HS-5 (cell line): ENCODE measurements at regions not wholly inside any gene's neighbourhood (a gene's known extent, or its start where the extent isn't known, plus 50 kb on each side); places are given as distances from the start of the nearest gene placed in this dataset.
"Not testable (repeated sequence)": the region's sequence is repeated elsewhere in the genome, so short reads cannot be mapped to it uniquely, and the experiment has no call there.

Source experiments
- DNase-seq: peaks from one replicate; pipeline ENCODE4 v3.0.0-alpha.2; 2012; ENCODE audit warnings: low read depth

- no peak for DNase-seq
Measured at GRCh38 chr14:86790408-86791364, 1202.3 kb downstream of the GALC start.

- no peak for DNase-seq
Measured at GRCh38 chr14:86788224-86788623, 1204.8 kb downstream of the GALC start.

GRCh38 chr14:86787717-86788116 is 1205.3 kb downstream of the GALC start:
- no peak for DNase-seq

GRCh38 chr14:86782092-86782580 is 1210.8 kb downstream of the GALC start:
- no peak for DNase-seq

DNA sequence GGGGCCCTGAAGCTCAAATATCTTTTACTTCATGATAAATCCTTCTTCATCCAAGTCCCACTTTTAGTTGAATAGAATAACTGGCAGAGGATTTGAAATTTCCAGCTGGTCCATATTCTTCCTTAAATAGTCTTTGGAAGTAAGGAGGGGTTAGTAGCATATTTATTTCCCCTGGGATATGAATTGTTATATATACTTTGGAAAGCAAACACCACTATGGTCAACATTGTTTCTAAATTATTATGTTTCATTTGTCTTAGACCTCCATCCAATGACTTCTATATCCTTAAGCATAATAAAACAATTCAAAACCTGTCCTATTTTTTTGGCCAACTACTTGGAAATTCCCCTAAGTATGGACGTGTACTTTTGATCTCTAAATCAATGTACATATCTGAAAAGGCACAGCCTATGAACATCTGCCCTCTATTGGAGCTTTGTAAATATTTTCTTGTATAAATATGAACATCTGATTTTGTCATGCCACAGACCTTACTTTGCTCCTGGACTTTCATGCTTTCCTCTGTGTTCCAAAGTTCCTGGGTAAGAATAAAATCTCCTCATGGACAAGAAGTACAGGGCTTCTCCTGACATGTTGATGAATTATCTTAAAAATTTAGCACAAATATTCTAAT is 1212.0 kb downstream of the GALC start:
- DNase-seq = no peak

DNA sequence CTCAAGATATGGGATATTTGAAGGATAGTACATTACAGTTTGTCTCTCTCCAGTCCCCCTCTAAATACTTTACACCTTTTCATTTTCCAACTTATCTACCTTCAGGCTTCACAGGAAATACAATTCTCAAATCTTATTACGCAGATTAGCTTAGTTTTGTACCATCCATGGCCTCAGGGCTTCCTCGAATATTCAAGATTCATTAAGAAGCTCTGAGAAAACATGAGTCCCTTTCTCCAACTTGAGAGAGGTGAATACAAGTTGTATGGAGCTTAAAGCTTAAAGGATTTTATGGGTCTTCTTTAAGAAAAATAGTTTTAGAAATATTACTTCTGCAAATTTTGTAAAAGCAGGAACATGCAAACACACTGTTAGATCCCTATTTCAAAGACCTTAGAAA is 1212.5 kb downstream of the GALC start:
- no peak for DNase-seq

- DNase-seq = no peak
Measured at GRCh38 chr14:86779416-86779815, 1213.6 kb downstream of the GALC start.

DNA sequence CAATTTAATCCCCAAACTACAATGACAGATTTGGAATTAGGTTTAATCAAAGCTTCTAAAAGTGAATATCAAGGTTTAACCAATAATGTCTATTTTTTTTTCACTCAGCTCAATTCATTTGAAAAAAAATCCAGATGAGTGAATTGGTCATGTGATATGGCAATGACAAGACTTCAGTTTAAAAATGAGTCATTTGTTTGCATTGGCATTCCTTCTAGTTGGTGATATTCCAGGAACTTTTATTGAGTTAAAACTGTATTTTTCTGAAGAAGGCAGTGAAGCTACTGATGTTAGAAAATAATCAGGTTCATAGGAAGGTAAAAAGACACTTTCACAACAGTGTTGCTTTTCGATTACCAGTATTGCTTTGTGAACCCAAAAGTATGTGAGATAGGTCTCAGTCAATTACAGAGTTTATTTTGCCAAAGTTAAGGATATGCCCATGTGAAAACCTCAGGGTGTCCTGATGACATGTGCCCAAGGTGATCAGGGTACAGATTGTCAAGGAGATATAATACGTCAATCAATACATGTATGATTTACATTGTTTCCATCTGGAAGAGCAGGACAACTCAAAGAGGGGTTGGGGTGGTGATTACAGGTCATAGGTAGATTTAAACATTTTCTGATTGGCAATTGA is 1214.9 kb downstream of the GALC start:
- DNase-seq = no peak

DNA sequence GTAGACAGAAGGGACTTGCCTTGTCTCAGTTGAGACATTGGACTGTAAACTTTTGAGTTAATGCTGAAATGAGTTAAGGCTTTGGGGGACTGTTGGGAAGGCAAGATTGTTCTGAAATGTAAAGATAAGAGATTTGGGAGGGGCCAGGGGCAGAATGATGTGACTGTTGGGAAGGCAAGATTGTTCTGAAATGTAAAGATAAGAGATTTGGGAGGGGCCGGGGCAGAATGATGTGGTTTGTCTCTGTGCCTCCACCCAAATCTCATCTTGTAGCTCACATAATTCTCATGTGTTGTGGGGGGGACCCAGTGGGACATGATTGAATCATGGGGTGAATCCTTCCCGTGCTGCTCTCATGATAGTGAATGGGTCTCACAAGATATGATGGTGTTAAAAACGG is 1217.1 kb downstream of the GALC start:
- DNase-seq = not testable (repeated sequence)

- DNase-seq = no peak
Measured at GRCh38 chr14:86774916-86775315, 1218.1 kb downstream of the GALC start.

- no peak for DNase-seq
Measured at GRCh38 chr14:86772075-86772474, 1220.9 kb downstream of the GALC start.

GRCh38 chr14:86770186-86770585 is 1222.8 kb downstream of the GALC start:
- DNase-seq = no peak

DNA sequence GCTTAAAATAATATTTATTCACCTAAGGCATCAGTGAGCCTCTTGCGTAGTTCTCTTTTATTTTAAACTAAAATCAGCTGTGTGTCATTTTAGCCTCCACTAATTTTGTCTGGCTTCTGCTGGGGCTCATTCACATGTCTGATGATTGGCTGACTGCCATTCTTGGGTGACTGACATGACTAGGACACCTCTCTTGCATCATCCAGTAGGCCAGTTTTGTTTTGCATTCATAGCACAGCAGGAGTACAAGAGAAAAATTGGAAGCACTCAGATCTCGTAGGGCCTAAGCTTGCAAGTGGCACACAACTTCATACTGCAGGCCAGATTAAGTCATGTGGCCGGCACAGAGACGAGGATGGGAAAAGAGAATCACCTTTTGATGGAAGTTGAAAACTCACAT is 1226.5 kb downstream of the GALC start:
- DNase-seq = no peak

DNA sequence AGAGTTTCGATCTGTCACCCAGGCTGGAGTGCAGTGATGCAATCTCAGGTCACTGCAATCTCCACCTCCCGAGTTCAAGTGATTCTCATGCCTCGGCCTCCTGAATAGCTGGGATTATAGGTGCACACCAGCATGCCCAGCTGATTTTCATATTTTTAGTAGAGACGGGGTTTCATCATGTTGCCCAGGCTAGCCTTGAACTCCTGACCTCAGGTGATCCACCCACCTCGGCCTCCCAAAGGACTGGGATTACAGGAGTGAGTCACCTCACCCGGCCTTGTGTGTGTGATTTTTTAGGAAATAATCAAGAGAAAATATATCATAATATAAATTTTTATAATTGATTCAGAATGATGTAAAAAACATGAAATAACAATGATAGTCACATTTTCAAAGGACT is 1231.4 kb downstream of the GALC start:
- DNase-seq = no peak

DNA sequence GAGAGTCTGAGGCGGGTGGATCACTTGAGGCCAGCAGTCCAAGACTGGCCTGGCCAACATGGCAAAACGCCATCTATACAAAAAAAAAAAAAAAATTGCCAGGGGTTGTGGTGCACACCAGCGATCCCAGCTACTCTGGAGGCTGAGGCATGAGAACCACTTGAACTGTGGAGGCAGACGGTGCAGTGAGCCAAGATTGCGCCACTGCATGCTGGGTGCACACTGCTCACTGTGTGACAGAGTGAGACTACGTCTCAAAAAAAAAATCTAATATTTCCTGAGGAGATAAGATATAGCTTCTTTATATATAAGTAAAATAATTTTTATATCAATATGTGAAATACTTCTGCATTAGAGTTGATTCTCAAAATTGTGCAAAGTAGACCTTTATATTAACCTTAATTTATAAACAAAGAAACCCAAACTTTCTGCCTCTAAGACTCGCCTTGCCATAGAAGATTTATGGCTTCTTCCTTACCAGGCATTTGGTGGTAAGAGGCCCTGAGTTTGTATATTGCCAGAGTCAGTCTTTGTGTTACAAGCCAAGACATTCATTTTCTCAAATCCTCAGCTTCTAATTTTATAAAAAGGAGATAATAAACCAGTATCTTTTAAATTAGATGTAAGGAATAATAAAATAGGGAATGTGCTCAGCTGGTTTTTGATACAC is 1226.7 kb downstream of the FLRT2 start:
- no peak for DNase-seq

GRCh38 chr14:86750488-86750887 is 1220.5 kb downstream of the FLRT2 start:
- DNase-seq = not testable (repeated sequence)

- DNase-seq = no peak
Measured at GRCh38 chr14:86739761-86740160, 1209.8 kb downstream of the FLRT2 start.

DNA sequence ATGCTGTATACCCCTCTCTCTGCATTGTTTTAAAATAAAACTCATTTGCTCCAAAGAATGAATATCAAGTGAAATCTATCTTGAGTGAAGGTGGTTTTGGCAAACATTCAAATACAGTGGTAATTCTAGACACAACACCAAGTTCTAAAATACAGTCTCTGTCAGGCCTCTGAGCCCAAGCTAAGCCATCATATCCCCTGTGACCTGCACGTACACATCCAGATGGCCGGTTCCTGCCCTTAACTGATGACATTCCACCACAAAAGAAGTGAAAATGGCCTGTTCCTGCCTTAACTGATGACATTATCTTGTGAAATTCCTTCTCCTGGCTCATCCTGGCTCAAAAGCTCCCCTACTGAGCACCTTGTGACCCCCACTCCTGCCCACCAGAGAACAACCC is 1201.5 kb downstream of the FLRT2 start:
- not testable (repeated sequence) for DNase-seq

- DNase-seq = no peak
Measured at GRCh38 chr14:86723254-86723624, 1193.3 kb downstream of the FLRT2 start.

DNA sequence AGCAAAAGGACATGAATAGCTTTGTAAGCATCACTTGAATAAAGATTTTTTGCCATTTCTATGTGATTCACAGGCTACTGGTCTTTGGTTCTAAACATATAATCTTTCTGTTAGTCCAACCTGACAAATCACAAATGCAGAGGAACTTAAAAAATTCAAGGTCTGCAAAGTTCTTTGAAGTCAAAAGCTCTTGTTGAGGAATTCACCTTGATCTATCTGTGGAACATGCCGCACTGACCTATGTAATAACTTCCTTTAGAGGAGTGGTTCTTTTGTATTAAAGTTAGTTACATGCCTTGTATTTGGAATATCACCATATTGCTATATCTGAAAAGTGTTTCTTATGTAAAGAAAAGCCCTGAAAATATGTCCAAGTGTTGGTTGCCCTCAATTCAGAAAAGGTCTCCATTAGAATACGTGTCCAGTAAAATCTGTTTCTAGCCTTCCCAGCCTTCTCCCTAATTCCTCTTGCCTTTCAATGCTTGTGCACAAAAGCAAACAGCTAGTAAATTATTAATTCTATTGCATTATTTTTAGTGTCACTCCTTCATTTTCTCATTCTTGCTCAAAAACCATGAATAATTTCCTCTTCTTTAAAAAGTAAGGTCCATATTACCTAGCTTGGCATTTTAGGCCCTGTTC is 1192.8 kb downstream of the FLRT2 start:
- DNase-seq = no peak

DNA sequence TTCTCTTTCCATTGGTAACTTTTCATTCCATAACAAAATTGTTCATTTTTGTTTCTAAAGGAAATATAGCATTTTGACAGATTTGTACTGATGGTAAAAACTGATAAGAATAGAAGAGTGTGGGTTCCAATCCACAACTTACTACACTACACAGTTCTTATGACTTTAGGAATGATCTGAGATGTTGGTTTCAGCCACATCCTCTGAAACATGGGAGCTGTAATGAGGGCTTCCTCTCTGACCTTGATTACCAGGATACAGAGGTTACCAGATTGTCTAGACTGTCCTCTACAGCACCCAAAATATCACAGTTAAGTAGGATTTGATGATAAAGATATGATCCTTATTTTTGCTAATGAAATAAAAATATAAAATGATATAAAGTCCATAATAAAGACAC is 1184.6 kb downstream of the FLRT2 start:
- DNase-seq = no peak

DNA sequence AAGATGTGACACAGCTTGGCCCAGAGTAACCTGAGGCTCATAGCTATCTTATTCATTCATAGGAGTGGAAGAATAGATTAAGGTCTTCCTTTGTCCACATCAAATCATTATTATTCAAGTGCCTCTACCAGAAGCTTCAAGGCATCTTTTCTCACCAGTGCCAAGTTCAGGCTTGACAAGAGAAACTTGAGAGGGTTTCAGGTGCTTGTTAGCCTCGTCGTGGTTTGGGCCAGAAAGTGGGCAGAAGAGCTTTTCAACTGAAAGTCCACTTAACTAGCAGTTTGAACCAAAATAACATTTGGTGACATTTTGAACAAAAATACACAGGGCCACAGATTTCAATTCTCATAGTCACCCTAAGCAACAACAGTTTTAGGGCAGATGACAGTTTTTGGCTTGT is 1184.2 kb downstream of the FLRT2 start:
- DNase-seq = no peak
